ENCODE measurements at regions not wholly inside any gene's neighbourhood (a gene's known extent, or its start where the extent isn't known, plus 50 kb on each side); places are given as distances from the start of the nearest gene placed in this dataset.

GRCh38 chr10:22810643-22811465 lies 96.5 kb upstream of the PIP4K2A start:
- CTCF ChIA-PET (ENCODE audit: low intra/inter-chr PET ratio, low total read pairs), result no interaction called here
- no peaks in the 10 kb centered on the region for H4K20me1 ChIP-seq (ENCODE audit: insufficient read depth, low read length)
- H3K36me3 ChIP-seq (replicated peaks in 1 of 2; ENCODE audit: control insufficient read depth in 1 of 2, insufficient read depth in 2 of 2, low read length in 2 of 2), result no peaks in the 10 kb centered on the region
- intact Hi-C loops (cut with micrococcal nuclease; ENCODE audit: unreplicated experiment), result no loop called here
- H3K9me3 ChIP-seq (ENCODE audit: low read length), result no peaks in the 10 kb centered on the region
- no peaks in the 10 kb centered on the region for H3K79me2 ChIP-seq (ENCODE audit: insufficient read depth, low read length)
- TF ChIP-seq RAD51 (IDR thresholded peaks at IDR 0.05; ENCODE audit: borderline replicate concordance), result no peak
- no peak for TF ChIP-seq ZNF160 (CRISPR knock-in tag; IDR thresholded peaks at IDR 0.05)
- no peak for TF ChIP-seq MYNN (CRISPR knock-in tag; IDR thresholded peaks at IDR 0.05; ENCODE audit: low read depth)
- TF ChIP-seq KLF13 (CRISPR knock-in tag; IDR thresholded peaks at IDR 0.05), result no peak
- H2AFZ ChIP-seq (ENCODE audit: low read length), result no peak overlapping the region
- H3K9ac ChIP-seq (ENCODE audit: insufficient read depth, low read depth, low read length), result no peak overlapping the region
- no peak for ATAC-seq
- 7% methylated on average over 7 of the region's 7 CpGs for WGBS (ENCODE audit: low lambda C conversion rate)
- DNase-seq (ENCODE audit: low spot score), result no peak
- no peak overlapping the region for H3K4me3 ChIP-seq (replicated peaks in 1 of 3; ENCODE audit: insufficient read depth in 1 of 3, low read depth in 2 of 3, low read length in 3 of 3)
- no peak for FAIRE-seq
- H3K4me2 ChIP-seq (ENCODE audit: low read depth, low read length), result no peak overlapping the region
- POLR2A ChIA-PET, result no interaction called here
- H3K27ac ChIP-seq (ENCODE audit: extremely low read length, insufficient read depth, low read length), result no peak overlapping the region
- in situ Hi-C loops (cut with HindIII; ENCODE audit: extremely low pct_ligation_motif_present, low pct_unique_long_range_greater_than_20kb), result no loop called here
- no peaks in the 10 kb centered on the region for H3K27me3 ChIP-seq (ENCODE audit: control insufficient read depth in 1 of 2, insufficient read depth in 2 of 2, low read length in 2 of 2)
- BruUV-seq (replicated peaks), result no TSS peak
- peaks cover 7% of the 10 kb centered on the region for H3K4me1 ChIP-seq (ENCODE audit: insufficient read depth, low read length)

- no peak for ATAC-seq
Observed at GRCh38 chr10:22807238-22807637, 92.9 kb upstream of the PIP4K2A start.

More at GRCh38 chr10:22807238-22807637, 92.9 kb upstream of the PIP4K2A start:
- ChIA-PET POLR2A (no interaction called here), CTCF (ENCODE audit: low intra/inter-chr PET ratio, low total read pairs) (no interaction called here)
- peaks cover 7% of the 10 kb centered on the region for H3K4me1 ChIP-seq (ENCODE audit: insufficient read depth, low read length)
- H3K4me3 ChIP-seq (replicated peaks in 1 of 3; ENCODE audit: insufficient read depth in 1 of 3, low read depth in 2 of 3, low read length in 3 of 3), result no peak overlapping the region
- no TSS peak for BruUV-seq (replicated peaks)
- H3K4me2 ChIP-seq (ENCODE audit: low read depth, low read length), result no peak overlapping the region
- H4K20me1 ChIP-seq (ENCODE audit: insufficient read depth, low read length), result no peaks in the 10 kb centered on the region
- TF ChIP-seq FOXP1 (IDR thresholded peaks at IDR 0.05), result no peak
- no peak for TF ChIP-seq FOXP1 (CRISPR knock-in tag; IDR thresholded peaks at IDR 0.05)
- no peak for TF ChIP-seq CBX1 (IDR thresholded peaks at IDR 0.05; ENCODE audit: low read depth)
- no peak for TF ChIP-seq NFE2L1 (CRISPR knock-in tag; IDR thresholded peaks at IDR 0.05; ENCODE audit: borderline replicate concordance)
- TF ChIP-seq ZNF547 (CRISPR knock-in tag; IDR thresholded peaks at IDR 0.05), result no peak
- no peak for TF ChIP-seq USF2 (IDR thresholded peaks at IDR 0.05; ENCODE audit: low read depth, low read length)
- no peak for TF ChIP-seq USF2 (CRISPR knock-in tag; IDR thresholded peaks at IDR 0.05; ENCODE audit: borderline replicate concordance)
- TF ChIP-seq, protein P1, sequence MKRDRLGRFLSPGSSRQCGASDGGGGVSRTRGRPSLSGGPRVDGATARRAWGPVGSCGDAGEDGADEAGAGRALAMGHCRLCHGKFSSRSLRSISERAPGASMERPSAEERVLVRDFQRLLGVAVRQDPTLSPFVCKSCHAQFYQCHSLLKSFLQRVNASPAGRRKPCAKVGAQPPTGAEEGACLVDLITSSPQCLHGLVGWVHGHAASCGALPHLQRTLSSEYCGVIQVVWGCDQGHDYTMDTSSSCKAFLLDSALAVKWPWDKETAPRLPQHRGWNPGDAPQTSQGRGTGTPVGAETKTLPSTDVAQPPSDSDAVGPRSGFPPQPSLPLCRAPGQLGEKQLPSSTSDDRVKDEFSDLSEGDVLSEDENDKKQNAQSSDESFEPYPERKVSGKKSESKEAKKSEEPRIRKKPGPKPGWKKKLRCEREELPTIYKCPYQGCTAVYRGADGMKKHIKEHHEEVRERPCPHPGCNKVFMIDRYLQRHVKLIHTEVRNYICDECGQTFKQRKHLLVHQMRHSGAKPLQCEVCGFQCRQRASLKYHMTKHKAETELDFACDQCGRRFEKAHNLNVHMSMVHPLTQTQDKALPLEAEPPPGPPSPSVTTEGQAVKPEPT (CRISPR knock-in tag; IDR thresholded peaks at IDR 0.05; ENCODE audit: low read depth), result no peak
- no peaks in the 10 kb centered on the region for H3K79me2 ChIP-seq (ENCODE audit: insufficient read depth, low read length)
- no peak for FAIRE-seq
- in situ Hi-C loops (cut with HindIII; ENCODE audit: extremely low pct_ligation_motif_present, low pct_unique_long_range_greater_than_20kb) (no loop called here), intact Hi-C loops (cut with micrococcal nuclease; ENCODE audit: unreplicated experiment) (no loop called here)
- no peaks in the 10 kb centered on the region for H3K27me3 ChIP-seq (ENCODE audit: control insufficient read depth in 1 of 2, insufficient read depth in 2 of 2, low read length in 2 of 2)
- H2AFZ ChIP-seq (ENCODE audit: low read length), result no peak overlapping the region
- no peaks in the 10 kb centered on the region for H3K9me3 ChIP-seq (ENCODE audit: low read length)
- no peaks in the 10 kb centered on the region for H3K36me3 ChIP-seq (replicated peaks in 1 of 2; ENCODE audit: control insufficient read depth in 1 of 2, insufficient read depth in 2 of 2, low read length in 2 of 2)
- no peak for DNase-seq (ENCODE audit: low spot score)
- no peak overlapping the region for H3K9ac ChIP-seq (ENCODE audit: insufficient read depth, low read depth, low read length)
- 82% methylated on average over 4 of the region's 4 CpGs for WGBS (ENCODE audit: low lambda C conversion rate)
- H3K27ac ChIP-seq (ENCODE audit: extremely low read length, insufficient read depth, low read length), result no peak overlapping the region
